ENCODE measurements at regions not wholly inside any gene's neighbourhood (a gene's known extent, or its start where the extent isn't known, plus 50 kb on each side); places are given as distances from the start of the nearest gene placed in this dataset.

- no peak for TF ChIP-seq YY1 (IDR thresholded peaks at IDR 0.05; ENCODE audit: low read depth, low read length)
These were observed 174.9 kb upstream of the PUM3 start (continued) for GRCh38 chr9:3018691-3019230.
